ENCODE measurements at regions not wholly inside any gene's neighbourhood (a gene's known extent, or its start where the extent isn't known, plus 50 kb on each side); places are given as distances from the start of the nearest gene placed in this dataset.
"Not testable (repeated sequence)": the region's sequence is repeated elsewhere in the genome, so short reads cannot be mapped to it uniquely, and the experiment has no call there.

DNA sequence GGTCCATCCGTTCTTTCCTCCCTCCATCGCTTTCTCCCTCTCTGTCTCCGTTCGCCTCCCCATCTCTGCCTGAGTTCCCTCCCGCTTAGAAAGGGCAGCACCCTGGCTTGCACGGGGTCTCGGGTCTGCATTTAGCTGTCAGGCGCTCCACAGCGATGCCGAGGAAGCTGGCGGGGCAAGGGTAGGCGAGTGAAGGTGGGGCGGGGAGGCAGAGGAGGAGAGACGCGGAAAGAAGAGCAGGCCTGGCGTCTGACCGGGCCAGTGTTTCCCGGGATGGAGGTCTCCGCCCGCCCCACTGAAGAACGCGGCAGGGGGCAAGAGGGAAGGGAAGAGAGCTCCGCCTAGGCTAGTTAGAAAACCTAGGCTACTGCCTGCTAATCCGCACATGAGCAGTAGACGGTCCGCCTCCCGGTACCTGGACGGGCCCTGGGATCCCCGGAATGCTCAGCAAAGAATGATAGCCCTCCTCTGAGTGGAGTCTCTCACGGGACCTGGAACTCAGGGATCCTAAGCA is 3922.5 kb upstream of the OR11H1 start:
- WGBS, 2 donors (ENCODE audit: low coverage in 1 of 2): 85 to 92% methylated on average over 7 to 30 of the region's 30 CpGs
- no peaks in the 10 kb centered on the region for H3K4me1 ChIP-seq
- no peaks in the 10 kb centered on the region for H3K27me3 ChIP-seq
- intact Hi-C loops (cut with DNase I; ENCODE audit: low total_unique reads) (no loop called here), in situ Hi-C loops (cut with MboI; ENCODE audit: low pct_ligation_motif_present in 1 of 4, low pct_unique_long_range_greater_than_20kb in 1 of 4, low sequenced_read_pairs in 3 of 4) (no loop called here)
- peaks cover 34 to 60% of the 10 kb centered on the region in 2 donors for H3K9me3 ChIP-seq
- no peaks in the 10 kb centered on the region for H3K36me3 ChIP-seq
- H3K27ac ChIP-seq: no peak overlapping the region
- TF ChIP-seq POLR2A (IDR thresholded peaks at IDR 0.05) (no peak), POLR2AphosphoS5 (IDR thresholded peaks at IDR 0.05) (no peak), EP300 (IDR thresholded peaks at IDR 0.05; ENCODE audit: low read depth) (no peak)
- TF ChIP-seq, protein P1, sequence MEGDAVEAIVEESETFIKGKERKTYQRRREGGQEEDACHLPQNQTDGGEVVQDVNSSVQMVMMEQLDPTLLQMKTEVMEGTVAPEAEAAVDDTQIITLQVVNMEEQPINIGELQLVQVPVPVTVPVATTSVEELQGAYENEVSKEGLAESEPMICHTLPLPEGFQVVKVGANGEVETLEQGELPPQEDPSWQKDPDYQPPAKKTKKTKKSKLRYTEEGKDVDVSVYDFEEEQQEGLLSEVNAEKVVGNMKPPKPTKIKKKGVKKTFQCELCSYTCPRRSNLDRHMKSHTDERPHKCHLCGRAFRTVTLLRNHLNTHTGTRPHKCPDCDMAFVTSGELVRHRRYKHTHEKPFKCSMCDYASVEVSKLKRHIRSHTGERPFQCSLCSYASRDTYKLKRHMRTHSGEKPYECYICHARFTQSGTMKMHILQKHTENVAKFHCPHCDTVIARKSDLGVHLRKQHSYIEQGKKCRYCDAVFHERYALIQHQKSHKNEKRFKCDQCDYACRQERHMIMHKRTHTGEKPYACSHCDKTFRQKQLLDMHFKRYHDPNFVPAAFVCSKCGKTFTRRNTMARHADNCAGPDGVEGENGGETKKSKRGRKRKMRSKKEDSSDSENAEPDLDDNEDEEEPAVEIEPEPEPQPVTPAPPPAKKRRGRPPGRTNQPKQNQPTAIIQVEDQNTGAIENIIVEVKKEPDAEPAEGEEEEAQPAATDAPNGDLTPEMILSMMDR (IDR thresholded peaks at IDR 0.05): no peak
- H3K4me3 ChIP-seq: no peak overlapping the region
- no peak for DNase-seq

DNA sequence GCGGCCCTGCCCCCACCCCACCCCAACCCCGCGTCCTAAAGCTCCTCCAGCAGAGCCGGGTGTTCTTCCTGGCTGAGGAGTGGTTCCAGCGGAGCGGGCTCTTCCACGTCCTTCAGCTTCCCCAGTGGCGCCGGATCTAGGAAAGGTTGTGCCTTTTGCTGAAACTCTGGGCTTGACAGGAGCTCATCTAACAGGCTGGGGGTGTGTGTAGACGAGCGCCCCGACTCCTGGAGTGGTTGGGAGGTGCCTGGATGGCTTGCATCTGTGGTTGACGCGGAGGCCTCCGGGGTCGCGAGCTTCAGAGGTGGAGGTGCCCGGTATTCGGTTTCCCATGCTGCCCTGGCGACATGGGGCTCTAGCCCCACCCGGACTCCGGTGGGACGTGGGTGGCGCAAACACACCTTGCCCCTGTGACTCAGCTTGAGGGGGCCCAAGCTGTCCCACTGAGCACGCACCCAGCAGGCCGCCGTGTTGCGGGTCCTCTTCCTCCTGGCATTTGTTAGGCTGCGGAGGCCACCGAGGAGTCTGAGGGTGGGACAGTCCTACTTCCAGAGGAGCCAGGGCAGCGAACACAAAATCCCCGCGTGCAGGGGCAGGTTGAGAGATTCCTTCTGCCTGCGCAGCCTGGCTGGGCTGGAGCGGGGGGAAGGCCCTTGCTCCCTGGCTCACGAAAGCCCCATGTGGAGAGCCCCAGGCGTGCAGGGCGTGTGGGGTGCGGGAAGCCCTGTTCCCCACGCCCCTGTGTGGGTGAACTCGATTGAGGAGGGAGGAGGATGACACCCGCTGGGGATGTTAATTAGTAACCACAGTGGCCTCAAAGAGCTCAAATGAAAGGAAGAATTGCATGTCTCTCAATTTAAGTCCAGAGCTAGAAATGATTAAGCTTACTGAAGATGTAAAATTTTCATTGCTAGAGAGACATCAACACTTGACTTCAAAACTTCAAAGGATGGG is 3921.7 kb upstream of the OR11H1 start:
- H3K4me3 ChIP-seq; H3K27me3 ChIP-seq; intact Hi-C loops (cut with DNase I; ENCODE audit: low total_unique reads); DNase-seq; H3K36me3 ChIP-seq; in situ Hi-C loops (cut with MboI; ENCODE audit: low pct_ligation_motif_present in 1 of 4, low pct_unique_long_range_greater_than_20kb in 1 of 4, low sequenced_read_pairs in 3 of 4); H3K27ac ChIP-seq; H3K4me1 ChIP-seq: not testable (repeated sequence)
- WGBS, 2 donors (ENCODE audit: low coverage in 1 of 2): 89 to 90% methylated on average over 7 to 39 of the region's 42 CpGs
- H3K9me3 ChIP-seq: peaks cover 30 to 59% of the 10 kb centered on the region in 2 donors

DNA sequence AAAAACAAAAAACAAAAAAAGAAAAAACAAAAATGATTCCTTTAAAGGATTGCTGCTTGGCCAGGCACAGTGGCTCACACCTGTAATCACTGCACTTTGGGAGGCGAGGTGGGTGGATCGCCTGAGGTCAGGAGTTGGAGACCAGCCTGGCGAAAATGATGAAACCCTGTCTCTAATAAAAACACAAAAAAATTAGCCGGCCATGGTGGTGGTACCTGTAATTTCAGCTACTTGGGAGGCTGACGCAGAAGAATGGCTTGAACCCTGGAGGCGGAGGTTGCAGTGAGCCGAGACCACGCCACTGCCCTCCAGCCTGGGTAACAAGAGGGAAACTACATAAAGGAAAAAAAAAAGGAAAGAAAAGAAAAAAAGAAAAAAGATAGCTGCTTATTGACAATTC is 3920.8 kb upstream of the OR11H1 start:
- in situ Hi-C loops (cut with MboI; ENCODE audit: low pct_ligation_motif_present in 1 of 4, low pct_unique_long_range_greater_than_20kb in 1 of 4, low sequenced_read_pairs in 3 of 4); H3K4me3 ChIP-seq; intact Hi-C loops (cut with DNase I; ENCODE audit: low total_unique reads); H3K27me3 ChIP-seq; H3K27ac ChIP-seq; H3K4me1 ChIP-seq; H3K36me3 ChIP-seq; DNase-seq: not testable (repeated sequence)
- 80 to 87% methylated on average over 8 of the region's 8 CpGs for WGBS, 2 donors (ENCODE audit: low coverage in 1 of 2)
- H3K9me3 ChIP-seq: peaks cover 26 to 55% of the 10 kb centered on the region in 2 donors

DNA sequence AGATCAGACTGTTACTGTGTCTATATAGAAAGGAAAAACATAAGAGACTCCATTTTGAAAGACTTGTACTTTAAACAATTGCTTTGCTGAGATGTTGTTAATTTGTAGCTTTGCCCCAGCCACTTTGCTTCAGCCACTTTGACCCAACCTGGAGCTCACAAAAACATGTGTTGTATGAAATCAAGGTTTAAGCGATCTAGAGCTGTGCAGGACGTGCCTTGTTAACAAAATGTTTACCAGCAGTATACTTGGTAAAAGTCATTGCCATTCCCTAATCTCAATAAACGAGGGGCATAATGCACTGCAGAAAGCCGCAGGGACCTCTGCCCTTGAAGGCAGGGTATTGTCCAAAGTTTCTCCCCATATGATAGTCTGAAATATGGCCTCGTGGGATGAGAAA is 3919.5 kb upstream of the OR11H1 start:
- H3K27ac ChIP-seq; H3K27me3 ChIP-seq; H3K36me3 ChIP-seq; H3K4me3 ChIP-seq; intact Hi-C loops (cut with DNase I; ENCODE audit: low total_unique reads); DNase-seq; H3K4me1 ChIP-seq; in situ Hi-C loops (cut with MboI; ENCODE audit: low pct_ligation_motif_present in 1 of 4, low pct_unique_long_range_greater_than_20kb in 1 of 4, low sequenced_read_pairs in 3 of 4): not testable (repeated sequence)
- H3K9me3 ChIP-seq: peaks cover 32 to 58% of the 10 kb centered on the region in 2 donors
- 64 to 73% methylated on average over 5 of the region's 5 CpGs for WGBS, 2 donors (ENCODE audit: low coverage in 1 of 2)

DNA sequence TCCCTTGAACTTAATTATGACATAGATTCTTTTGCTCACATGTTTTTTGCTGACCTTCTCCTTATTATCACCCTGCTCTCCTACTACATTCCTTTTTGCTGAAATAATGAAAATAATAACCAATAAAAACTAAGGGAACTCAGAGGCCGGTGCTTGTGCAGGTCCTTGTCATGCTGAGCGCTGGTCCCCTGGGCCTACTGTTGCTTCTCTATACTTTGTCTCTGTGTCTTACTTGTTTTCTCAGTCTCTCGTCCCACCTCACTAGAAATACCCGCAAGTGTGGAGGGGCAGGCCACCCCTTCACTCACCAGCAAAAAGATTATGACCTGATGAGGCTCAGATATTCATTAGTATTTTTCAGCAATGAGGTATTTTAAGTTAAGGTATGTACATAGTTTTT is 3918.8 kb upstream of the OR11H1 start:
- H3K4me3 ChIP-seq; H3K4me1 ChIP-seq; intact Hi-C loops (cut with DNase I; ENCODE audit: low total_unique reads); DNase-seq; in situ Hi-C loops (cut with MboI; ENCODE audit: low pct_ligation_motif_present in 1 of 4, low pct_unique_long_range_greater_than_20kb in 1 of 4, low sequenced_read_pairs in 3 of 4); H3K27me3 ChIP-seq; H3K27ac ChIP-seq; H3K36me3 ChIP-seq: not testable (repeated sequence)
- peaks cover 37 to 65% of the 10 kb centered on the region in 2 donors for H3K9me3 ChIP-seq
- WGBS, 2 donors (ENCODE audit: low coverage in 1 of 2): 72 to 84% methylated on average over 4 of the region's 4 CpGs

DNA sequence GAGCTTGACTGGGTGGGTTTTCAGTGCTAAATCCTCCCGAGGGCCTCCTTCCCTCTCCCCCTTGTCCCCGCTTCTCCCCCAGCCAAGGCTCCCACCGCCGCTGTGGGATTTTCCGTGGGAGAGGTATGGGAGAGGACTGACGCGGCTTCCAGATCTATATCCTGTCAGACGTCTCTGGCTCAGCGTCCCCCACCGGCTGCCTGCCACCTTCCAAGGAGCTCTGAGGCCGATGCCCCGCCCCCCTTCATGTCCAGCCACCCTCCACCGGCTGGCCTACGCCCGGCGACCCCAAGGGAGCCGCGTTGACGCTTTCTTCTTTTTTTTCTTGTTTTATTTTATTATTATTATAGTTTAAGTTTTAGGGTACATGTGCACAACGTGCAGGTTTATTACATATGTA is 3916.7 kb upstream of the OR11H1 start:
- H3K36me3 ChIP-seq; intact Hi-C loops (cut with DNase I; ENCODE audit: low total_unique reads); H3K4me1 ChIP-seq; H3K27me3 ChIP-seq; in situ Hi-C loops (cut with MboI; ENCODE audit: low pct_ligation_motif_present in 1 of 4, low pct_unique_long_range_greater_than_20kb in 1 of 4, low sequenced_read_pairs in 3 of 4); H3K27ac ChIP-seq; DNase-seq; H3K4me3 ChIP-seq: not testable (repeated sequence)
- WGBS, 2 donors (ENCODE audit: low coverage in 1 of 2): 80 to 91% methylated on average over 18 to 20 of the region's 20 CpGs
- H3K9me3 ChIP-seq: peaks cover 40 to 65% of the 10 kb centered on the region in 2 donors

DNA sequence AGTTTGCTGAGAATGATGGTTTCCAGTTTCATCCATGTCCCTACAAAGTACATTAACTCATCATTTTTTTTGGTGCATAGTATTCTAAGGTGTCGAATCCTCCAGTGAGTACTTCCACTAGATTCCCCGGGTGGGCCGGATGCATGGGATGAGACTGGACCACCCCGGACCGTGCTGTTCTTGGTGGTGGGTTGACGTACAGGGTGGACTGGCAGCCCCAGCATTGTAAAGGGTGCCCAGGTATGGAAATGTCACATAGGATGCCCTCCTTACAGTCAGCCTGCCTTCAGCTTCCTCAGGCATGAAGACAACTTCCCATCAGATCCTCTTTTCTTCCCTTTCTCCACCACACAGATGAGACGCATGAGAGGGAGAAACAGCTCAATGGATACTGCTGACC is 3916.1 kb upstream of the OR11H1 start:
- peaks cover 42 to 61% of the 10 kb centered on the region in 2 donors for H3K9me3 ChIP-seq
- intact Hi-C loops (cut with DNase I; ENCODE audit: low total_unique reads); in situ Hi-C loops (cut with MboI; ENCODE audit: low pct_ligation_motif_present in 1 of 4, low pct_unique_long_range_greater_than_20kb in 1 of 4, low sequenced_read_pairs in 3 of 4); H3K4me1 ChIP-seq; H3K27me3 ChIP-seq; H3K27ac ChIP-seq; DNase-seq; H3K4me3 ChIP-seq; H3K36me3 ChIP-seq: not testable (repeated sequence)
- 90 to 92% methylated on average over 4 to 7 of the region's 7 CpGs for WGBS, 2 donors (ENCODE audit: low coverage in 1 of 2)

DNA sequence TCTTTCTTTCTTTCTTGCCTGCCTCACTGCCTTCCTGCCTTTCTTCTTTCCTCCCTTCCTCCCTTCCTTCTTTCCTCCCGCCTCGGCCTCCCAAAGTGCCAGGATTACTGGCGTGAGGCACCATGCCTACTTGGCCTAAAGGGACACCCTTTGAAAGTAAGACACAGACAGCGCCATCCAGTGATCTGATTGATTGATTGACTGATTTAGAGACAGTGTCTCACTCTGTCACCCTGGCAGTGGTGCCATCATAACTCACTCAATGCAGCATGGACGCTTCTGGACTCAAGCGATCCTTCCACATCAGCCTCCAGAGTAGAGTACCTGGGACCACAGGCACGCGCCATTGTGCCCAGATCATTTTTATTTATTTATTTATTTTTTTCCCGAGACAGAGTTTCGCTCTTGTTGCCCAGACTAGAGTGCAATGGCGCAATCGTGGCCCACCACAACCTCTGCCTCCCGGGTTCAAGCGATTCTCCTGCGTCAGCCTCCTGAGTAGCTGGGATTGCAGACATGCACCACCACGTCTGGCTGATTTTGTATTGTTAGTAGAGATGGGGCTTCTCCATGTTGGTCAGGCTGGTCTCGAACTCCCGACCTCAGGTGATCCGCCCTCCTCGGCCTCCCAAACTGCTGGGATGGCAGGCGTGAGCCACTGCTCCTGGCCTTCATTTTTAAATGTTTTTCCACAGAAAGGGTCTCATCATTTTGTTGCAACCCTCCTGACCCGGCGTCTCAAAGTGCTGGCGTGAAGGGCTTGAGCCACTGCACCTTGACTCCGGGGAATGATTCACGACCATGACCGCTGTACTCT is 3914.7 kb upstream of the OR11H1 start:
- in situ Hi-C loops (cut with MboI; ENCODE audit: low pct_ligation_motif_present in 1 of 4, low pct_unique_long_range_greater_than_20kb in 1 of 4, low sequenced_read_pairs in 3 of 4); DNase-seq; H3K4me3 ChIP-seq; H3K27ac ChIP-seq; intact Hi-C loops (cut with DNase I; ENCODE audit: low total_unique reads); H3K36me3 ChIP-seq; H3K27me3 ChIP-seq; H3K4me1 ChIP-seq: not testable (repeated sequence)
- H3K9me3 ChIP-seq: peaks cover 43 to 60% of the 10 kb centered on the region in 2 donors
- 84 to 90% methylated on average over 12 to 27 of the region's 27 CpGs for WGBS, 2 donors (ENCODE audit: low coverage in 1 of 2)
